ENCODE measurements at regions not wholly inside any gene's neighbourhood (a gene's known extent, or its start where the extent isn't known, plus 50 kb on each side); places are given as distances from the start of the nearest gene placed in this dataset.

GRCh38 chr14:61104358-61104757 lies 123.3 kb downstream of the SLC38A6 start:
- H3K27me3 ChIP-seq (replicated peaks; ENCODE audit: insufficient read depth), result no peaks in the 10 kb centered on the region
- no peaks in the 10 kb centered on the region for H3K9me3 ChIP-seq
- ATAC-seq (ENCODE audit: insufficient number of reproducible peaks, low FRiP score, low read depth), result no peak
- peak overlapping the region; percentile 84 to 85 for H3K27ac ChIP-seq
- peak overlapping the region; percentile 34 for H3K4me3 ChIP-seq
- H3K4me1 ChIP-seq (ENCODE audit: control insufficient read depth in 1 of 2, low read depth in 2 of 2), result peaks cover 25 to 35% of the 10 kb centered on the region in 2 donors
- no peak for DNase-seq (ENCODE audit: low spot score)
- TF ChIP-seq CTCF (IDR thresholded peaks at IDR 0.05), result no peak
- H3K36me3 ChIP-seq, result no peaks in the 10 kb centered on the region

- Histone ChIP-seq H3K27me3 (replicated peaks; ENCODE audit: insufficient read depth) (no peaks in the 10 kb centered on the region), H3K4me1 (ENCODE audit: control insufficient read depth in 1 of 2, low read depth in 2 of 2) (peaks cover 25 to 35% of the 10 kb centered on the region in 2 donors), H3K27ac (peak overlapping the region; percentile 84 to 85), H3K36me3 (no peaks in the 10 kb centered on the region), H3K4me3 (peak overlapping the region; percentile 34), H3K9me3 (no peaks in the 10 kb centered on the region)
- DNase-seq (ENCODE audit: low spot score) (peak; percentile 42), ATAC-seq (ENCODE audit: insufficient number of reproducible peaks, low FRiP score, low read depth) (peak; percentile 94)
- no peak for TF ChIP-seq CTCF (IDR thresholded peaks at IDR 0.05)
These were observed 122.7 kb downstream of the SLC38A6 start for GRCh38 chr14:61103541-61104339.

- no peak for TF ChIP-seq CTCF (IDR thresholded peaks at IDR 0.05)
- H3K4me1 ChIP-seq (ENCODE audit: control insufficient read depth in 1 of 2, low read depth in 2 of 2), result peaks cover 25 to 35% of the 10 kb centered on the region in 2 donors
- no peaks in the 10 kb centered on the region for H3K36me3 ChIP-seq
- H3K4me3 ChIP-seq, result no peak overlapping the region
- no peak for ATAC-seq (ENCODE audit: insufficient number of reproducible peaks, low FRiP score, low read depth)
- H3K27ac ChIP-seq, result peak overlapping the region; percentile 49 to 84
- H3K9me3 ChIP-seq, result no peaks in the 10 kb centered on the region
- H3K27me3 ChIP-seq (replicated peaks; ENCODE audit: insufficient read depth), result no peaks in the 10 kb centered on the region
- DNase-seq (ENCODE audit: low spot score), result no peak
These were observed 121.8 kb downstream of the SLC38A6 start for GRCh38 chr14:61102549-61103466.

Data from thoracic aorta (tissue), 2 donors.